Ovary (tissue), 3 donors: ENCODE measurements at regions not wholly inside any gene's neighbourhood (a gene's known extent, or its start where the extent isn't known, plus 50 kb on each side); places are given as distances from the start of the nearest gene placed in this dataset.

Experiments used
- CTCF ChIP-seq, 3 donors: fragments of 450-650 bp in 2 of 3; fragments of 200-600 bp in 1 of 3; IDR thresholded peaks; one replicate each; pipeline versions ENCODE4 v1.5.1 to v1.8.0; 2016 to 2022; ENCODE audit warnings: antibody characterized with exemption in 3 of 3, mild to moderate bottlenecking in 1 of 3
- EP300 ChIP-seq: sonication (generic); formaldehyde crosslinking; IDR thresholded peaks from one replicate; pipeline ENCODE4 v1.6.1; 2017; ENCODE audit warnings: antibody characterized with exemption
- POLR2A ChIP-seq: fragments of 450-650 bp; IDR thresholded peaks from one replicate; pipeline ENCODE4 v1.6.1; 2017; ENCODE audit warnings: antibody characterized with exemption, mild to moderate bottlenecking, moderate library complexity
- donor health status: DM: no; HTN: no; CAD: no.

- TF ChIP-seq CTCF (IDR thresholded peaks at IDR 0.05) (no peak), POLR2A (no peak), EP300 (no peak)
These were observed 110.0 kb upstream of the PAX6 start for GRCh38 chr11:31921081-31921480.
